Neural progenitor cell (in vitro differentiated cells): ENCODE measurements at regions not wholly inside any gene's neighbourhood (a gene's known extent, or its start where the extent isn't known, plus 50 kb on each side); places are given as distances from the start of the nearest gene placed in this dataset.
"Not testable (repeated sequence)": the region's sequence is repeated elsewhere in the genome, so short reads cannot be mapped to it uniquely, and the experiment has no call there.

ENCODE experiments used
- DNase-seq: peaks from one replicate; pipeline ENCODE4 v3.0.0-alpha.2; 2016; ENCODE audit warnings: low spot score
- H2AFZ ChIP-seq: fragments of 200-600 bp; sonication (generic); replicated peaks from 2 replicates; pipeline ENCODE4 v1.6.1; 2016; ENCODE audit warnings: antibody characterized with exemption
- H3F3A ChIP-seq: fragments of 200-600 bp; sonication (generic); 2 replicates; pipeline ENCODE4 v1.6.1; 2016; ENCODE audit warnings: antibody characterized with exemption, low read depth
- H3K27ac ChIP-seq: fragments of 200-600 bp; sonication (generic); 2 replicates; pipeline ENCODE4 v1.5.1; 2016; ENCODE audit warnings: mild to moderate bottlenecking
- H3K27me3 ChIP-seq: fragments of 200-600 bp; sonication (generic); 2 replicates; pipeline ENCODE4 v1.6.1; 2016; ENCODE audit warnings: mild to moderate bottlenecking, moderate library complexity
- H3K36me3 ChIP-seq: fragments of 200-600 bp; sonication (generic); 2 replicates; pipeline ENCODE4 v1.5.1; 2016
- H3K4me1 ChIP-seq: fragments of 200-600 bp; sonication (generic); 2 replicates; pipeline ENCODE4 v1.6.1; 2016; ENCODE audit warnings: mixed run types
- H3K4me2 ChIP-seq: fragments of 200-600 bp; sonication (generic); 2 replicates; pipeline ENCODE4 v1.6.1; 2016
- H3K4me3 ChIP-seq: fragments of 200-600 bp; sonication (generic); 2 replicates; pipeline ENCODE4 v1.5.1; 2016
- H3K79me2 ChIP-seq: fragments of 200-600 bp; sonication (generic); 2 replicates; pipeline ENCODE4 v1.6.1; 2016; ENCODE audit warnings: low read depth
- H3K9ac ChIP-seq: fragments of 200-600 bp; sonication (generic); 2 replicates; pipeline ENCODE4 v1.6.1; 2016
- H3K9me3 ChIP-seq: fragments of 200-600 bp; sonication (generic); 2 replicates; pipeline ENCODE4 v1.5.1; 2016; ENCODE audit warnings: low read depth
- H4K20me1 ChIP-seq: fragments of 200-600 bp; sonication (generic); 2 replicates; pipeline ENCODE4 v1.6.1; 2016; ENCODE audit warnings: low read depth
- H3K27ac Mint-ChIP-seq: 3 replicates; pipeline ENCODE4 v1.8.0; 2021; ENCODE audit warnings: mixed read lengths
- H3K27me3 Mint-ChIP-seq: 2 replicates; pipeline ENCODE4 v1.8.0; 2022; ENCODE audit warnings: low read depth, mild to moderate bottlenecking, inconsistent platforms, moderate library complexity, mixed read lengths; ENCODE audit not compliant: insufficient read depth
- H3K36me3 Mint-ChIP-seq: 3 replicates; pipeline ENCODE4 v1.8.0; 2021; ENCODE audit warnings: mixed read lengths
- H3K4me1 Mint-ChIP-seq: 3 replicates; pipeline ENCODE4 v1.8.0; 2021; ENCODE audit warnings: mixed read lengths
- H3K4me3 Mint-ChIP-seq: 3 replicates; pipeline ENCODE4 v1.8.0; 2021; ENCODE audit warnings: mild to moderate bottlenecking, moderate library complexity, mixed read lengths
- H3K9me3 Mint-ChIP-seq: 3 replicates; pipeline ENCODE4 v1.8.0; 2020; ENCODE audit warnings: mixed read lengths
- CTCF ChIP-seq: fragments of 200-600 bp; sonication (generic); IDR thresholded peaks from 2 replicates; pipeline ENCODE4 v1.5.1; 2017; ENCODE audit warnings: antibody characterized with exemption, mild to moderate bottlenecking
- EZH2 ChIP-seq: fragments of 200-600 bp; sonication (generic); IDR thresholded peaks from 2 replicates; pipeline ENCODE4 v1.6.1; 2017; ENCODE audit warnings: antibody characterized with exemption, mild to moderate bottlenecking, moderate library complexity
- EZH2phosphoT487 ChIP-seq: fragments of 200-600 bp; sonication (generic); IDR thresholded peaks from 2 replicates; pipeline ENCODE4 v1.6.1; 2017; ENCODE audit warnings: antibody characterized with exemption

GRCh38 chr11:37277896-37278465, 679.9 kb upstream of the RAG2 start:
- Mint-ChIP-seq H3K36me3 (no peaks in the 10 kb centered on the region), H3K4me3 (no peak overlapping the region), H3K27ac (no peak overlapping the region), H3K9me3 (no peaks in the 10 kb centered on the region), H3K4me1 (no peaks in the 10 kb centered on the region), H3K27me3 (peaks cover 2% of the 10 kb centered on the region)
- H3K79me2 ChIP-seq = no peaks in the 10 kb centered on the region
- no peaks in the 10 kb centered on the region for H3K36me3 ChIP-seq
- no peak overlapping the region for H3K27ac ChIP-seq
- TF ChIP-seq EZH2 (no peak), CTCF (no peak), EZH2phosphoT487 (no peak)
- no peaks in the 10 kb centered on the region for H3F3A ChIP-seq
- DNase-seq = no peak
- no peak overlapping the region for H3K4me3 ChIP-seq
- H4K20me1 ChIP-seq = no peaks in the 10 kb centered on the region
- no peaks in the 10 kb centered on the region for H3K9me3 ChIP-seq
- no peaks in the 10 kb centered on the region for H3K4me1 ChIP-seq
- no peaks in the 10 kb centered on the region for H3K27me3 ChIP-seq
- H2AFZ ChIP-seq = no peak overlapping the region
- H3K9ac ChIP-seq = no peak overlapping the region
- no peak overlapping the region for H3K4me2 ChIP-seq

DNA sequence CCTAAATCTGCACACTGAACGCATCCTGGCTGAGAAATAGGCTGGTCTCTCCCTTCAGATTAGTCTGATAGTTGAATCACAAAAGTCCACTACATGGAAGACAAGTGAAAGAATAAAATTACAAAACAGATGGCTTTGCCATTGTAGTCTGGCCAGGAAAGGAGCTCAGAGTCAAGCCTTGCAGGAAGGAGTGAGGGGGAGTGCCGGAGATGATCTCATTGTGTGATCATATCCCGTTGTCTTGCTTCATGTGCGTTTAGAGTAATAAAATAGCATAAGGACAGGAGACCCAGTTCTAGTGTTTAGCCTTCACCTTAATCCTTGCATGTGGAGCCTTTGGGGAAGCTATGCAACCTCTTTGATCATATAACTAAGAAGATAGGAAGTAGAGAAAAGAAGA, 666.7 kb upstream of the RAG2 start:
- Histone ChIP-seq H3K36me3 (no peaks in the 10 kb centered on the region), H3K9ac (no peak overlapping the region), H3K27ac (no peak overlapping the region), H3K4me1 (peaks cover 3% of the 10 kb centered on the region), H3K4me2 (no peak overlapping the region), H3K4me3 (no peak overlapping the region), H3K9me3 (no peaks in the 10 kb centered on the region), H4K20me1 (no peaks in the 10 kb centered on the region), H3K79me2 (no peaks in the 10 kb centered on the region), H3K27me3 (no peaks in the 10 kb centered on the region), H3F3A (no peaks in the 10 kb centered on the region), H2AFZ (no peak overlapping the region)
- Mint-ChIP-seq H3K27me3 (no peaks in the 10 kb centered on the region), H3K4me1 (no peaks in the 10 kb centered on the region), H3K36me3 (no peaks in the 10 kb centered on the region), H3K9me3 (peaks cover 2% of the 10 kb centered on the region), H3K27ac (no peak overlapping the region), H3K4me3 (no peak overlapping the region)
- no peak for TF ChIP-seq EZH2
- no peak for TF ChIP-seq EZH2phosphoT487
- TF ChIP-seq CTCF = no peak
- no peak for DNase-seq

- no peak overlapping the region for H2AFZ ChIP-seq
- no peaks in the 10 kb centered on the region for H3K27me3 ChIP-seq
- Mint-ChIP-seq H3K27me3 (no peaks in the 10 kb centered on the region), H3K27ac (no peak overlapping the region), H3K4me3 (no peak overlapping the region), H3K4me1 (no peaks in the 10 kb centered on the region), H3K9me3 (peaks cover 2% of the 10 kb centered on the region), H3K36me3 (no peaks in the 10 kb centered on the region)
- H3K4me1 ChIP-seq = peaks cover 10% of the 10 kb centered on the region
- H3K4me2 ChIP-seq = no peak overlapping the region
- no peak overlapping the region for H3K9ac ChIP-seq
- H4K20me1 ChIP-seq = no peaks in the 10 kb centered on the region
- H3F3A ChIP-seq = no peaks in the 10 kb centered on the region
- no peaks in the 10 kb centered on the region for H3K79me2 ChIP-seq
- no peaks in the 10 kb centered on the region for H3K9me3 ChIP-seq
- no peak overlapping the region for H3K4me3 ChIP-seq
- no peaks in the 10 kb centered on the region for H3K36me3 ChIP-seq
- H3K27ac ChIP-seq = no peak overlapping the region
- DNase-seq = no peak
- no peak for TF ChIP-seq EZH2
Observed at GRCh38 chr11:37264060-37264459, 666.0 kb upstream of the RAG2 start.

GRCh38 chr11:37263467-37263866, 665.4 kb upstream of the RAG2 start:
- H3K9me3 ChIP-seq, H3K79me2 ChIP-seq, H3F3A ChIP-seq, H3K9ac ChIP-seq, H3K4me1 Mint-ChIP-seq, H3K27ac Mint-ChIP-seq, H3K4me3 Mint-ChIP-seq, H3K36me3 ChIP-seq, H3K27ac ChIP-seq, H3K4me2 ChIP-seq, H3K27me3 Mint-ChIP-seq, H4K20me1 ChIP-seq, DNase-seq, H3K27me3 ChIP-seq, H3K36me3 Mint-ChIP-seq, H3K4me3 ChIP-seq, H2AFZ ChIP-seq, H3K9me3 Mint-ChIP-seq: not testable (repeated sequence)
- peaks cover 11% of the 10 kb centered on the region for H3K4me1 ChIP-seq
